ENCODE measurements at regions not wholly inside any gene's neighbourhood (a gene's known extent, or its start where the extent isn't known, plus 50 kb on each side); places are given as distances from the start of the nearest gene placed in this dataset.

- intact Hi-C loops (cut with DNase I) = no loop called here
- ATAC-seq (no peak), DNase-seq (no peak)
Observed at GRCh38 chr16:73872856-73873255, 423.8 kb upstream of the PSMD7 start.

- no peak for ATAC-seq
- no peak for DNase-seq
- intact Hi-C loops (cut with DNase I) = no loop called here
Observed at GRCh38 chr16:73871088-73871733, 425.4 kb upstream of the PSMD7 start.

GRCh38 chr16:73869126-73869525 is 427.5 kb upstream of the PSMD7 start:
- DNase-seq = no peak
- intact Hi-C loops (cut with DNase I) = no loop called here
- ATAC-seq = no peak

- ATAC-seq = no peak
- intact Hi-C loops (cut with DNase I) = no loop called here
- no peak for DNase-seq
Observed at GRCh38 chr16:73864868-73865267, 431.7 kb upstream of the PSMD7 start.

GRCh38 chr16:73858326-73858725 is 438.3 kb upstream of the PSMD7 start:
- DNase-seq = no peak
- ATAC-seq = no peak
- intact Hi-C loops (cut with DNase I) = no loop called here

- DNase-seq (no peak), ATAC-seq (no peak)
- intact Hi-C loops (cut with DNase I) = no loop called here
Observed at GRCh38 chr16:73853968-73854367, 442.6 kb upstream of the PSMD7 start.

- ATAC-seq (no peak), DNase-seq (no peak)
- intact Hi-C loops (cut with DNase I) = no loop called here
Observed at GRCh38 chr16:73852561-73852960, 444.1 kb upstream of the PSMD7 start.

GRCh38 chr16:73848993-73849392 is 447.6 kb upstream of the PSMD7 start:
- ATAC-seq (no peak), DNase-seq (no peak)
- intact Hi-C loops (cut with DNase I) = no loop called here

- intact Hi-C loops (cut with DNase I) = no loop called here
- DNase-seq = no peak
- ATAC-seq = no peak
Observed at GRCh38 chr16:73847090-73847489, 449.5 kb upstream of the PSMD7 start.

- intact Hi-C loops (cut with DNase I) = no loop called here
- DNase-seq = no peak
- ATAC-seq = no peak
Observed at GRCh38 chr16:73846356-73846755, 450.3 kb upstream of the PSMD7 start.

GRCh38 chr16:73846007-73846330 is 450.6 kb upstream of the PSMD7 start:
- intact Hi-C loops (cut with DNase I) = no loop called here
- ATAC-seq = no peak
- DNase-seq = no peak

- intact Hi-C loops (cut with DNase I) = no loop called here
- ATAC-seq (no peak), DNase-seq (no peak)
Observed at GRCh38 chr16:73845238-73846006, 451.2 kb upstream of the PSMD7 start.

GRCh38 chr16:73840728-73841127 is 455.9 kb upstream of the PSMD7 start:
- intact Hi-C loops (cut with DNase I) = no loop called here
- DNase-seq = no peak
- no peak for ATAC-seq

- intact Hi-C loops (cut with DNase I) = no loop called here
- DNase-seq (no peak), ATAC-seq (no peak)
Observed at GRCh38 chr16:73831220-73831619, 465.4 kb upstream of the PSMD7 start.

GRCh38 chr16:73823205-73823849 is 473.3 kb upstream of the PSMD7 start:
- DNase-seq (no peak), ATAC-seq (no peak)
- intact Hi-C loops (cut with DNase I) = no loop called here

- intact Hi-C loops (cut with DNase I) = no loop called here
- ATAC-seq (no peak), DNase-seq (no peak)
Observed at GRCh38 chr16:73817526-73818324, 478.9 kb upstream of the PSMD7 start.

GRCh38 chr16:73813527-73813926 is 483.1 kb upstream of the PSMD7 start:
- ATAC-seq = peak; percentile 68 to 75
- intact Hi-C loops (cut with DNase I) = no loop called here
- no peak for DNase-seq

- no peak for DNase-seq
- no peak for ATAC-seq
- intact Hi-C loops (cut with DNase I) = no loop called here
Observed at GRCh38 chr16:73804456-73804855, 492.2 kb upstream of the PSMD7 start.

GRCh38 chr16:73798471-73798870 is 498.1 kb upstream of the PSMD7 start:
- ATAC-seq = no peak
- DNase-seq = no peak
- intact Hi-C loops (cut with DNase I) = no loop called here

GRCh38 chr16:73797115-73797514 is 499.5 kb upstream of the PSMD7 start:
- DNase-seq = no peak
- no peak for ATAC-seq
- intact Hi-C loops (cut with DNase I) = no loop called here
